Nephron (organoid): ENCODE measurements at regions not wholly inside any gene's neighbourhood (a gene's known extent, or its start where the extent isn't known, plus 50 kb on each side); places are given as distances from the start of the nearest gene placed in this dataset.
"Not testable (repeated sequence)": the region's sequence is repeated elsewhere in the genome, so short reads cannot be mapped to it uniquely, and the experiment has no call there.

Experiments used
- H3K27ac Mint-ChIP-seq, 3 experiments: 2 replicates each; pipeline ENCODE4 v1.8.0; 2020; ENCODE audit warnings: mixed read lengths in 3 of 3, mild to moderate bottlenecking in 2 of 3, moderate library complexity in 1 of 3
- H3K27me3 Mint-ChIP-seq: 2 replicates; pipeline ENCODE4 v1.8.0; 2021; ENCODE audit warnings: low read depth, mild to moderate bottlenecking, moderate library complexity, mixed read lengths
- H3K36me3 Mint-ChIP-seq: 2 replicates; pipeline ENCODE4 v1.8.0; 2020; ENCODE audit warnings: low read depth, mixed read lengths
- H3K4me1 Mint-ChIP-seq: 2 replicates; pipeline ENCODE4 v1.8.0; 2020; ENCODE audit warnings: mixed read lengths
- H3K4me3 Mint-ChIP-seq, 3 experiments: 2 replicates each; pipeline ENCODE4 v1.8.0; 2020; ENCODE audit warnings: mild to moderate bottlenecking in 3 of 3, mixed read lengths in 3 of 3, moderate library complexity in 2 of 3
- H3K9me3 Mint-ChIP-seq: 2 replicates; pipeline ENCODE4 v1.8.0; 2020; ENCODE audit warnings: mixed read lengths
- CTCF ChIP-seq, 3 experiments: fragments of 200-600 bp; sonication (generic); IDR thresholded peaks; one replicate each; pipeline ENCODE4 v1.5.0; 2021; ENCODE audit warnings: antibody characterized with exemption in 3 of 3; ENCODE audit not compliant: unreplicated experiment in 3 of 3

DNA sequence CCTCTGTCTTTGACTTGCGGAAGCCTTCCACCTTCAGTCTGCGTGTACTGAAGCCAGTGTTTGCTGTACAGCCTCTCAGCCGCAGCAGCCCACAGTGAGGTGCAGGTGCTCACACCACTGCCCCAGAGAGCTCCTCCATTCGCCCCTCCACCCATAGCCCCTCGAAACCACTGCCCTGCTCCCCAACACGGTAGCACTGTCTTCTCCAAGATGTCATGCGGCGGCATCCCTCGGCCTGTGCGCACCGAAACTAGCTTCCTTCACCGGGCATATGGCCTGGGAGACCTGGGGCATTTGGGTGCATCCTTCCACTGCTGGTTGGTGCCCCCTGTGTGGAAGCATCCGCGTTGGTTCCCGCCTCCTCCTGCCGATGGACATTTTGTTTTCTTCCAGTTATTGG, 86.8 kb upstream of the LPCAT1 start:
- not testable (repeated sequence) for H3K9me3 Mint-ChIP-seq, H3K27ac Mint-ChIP-seq, H3K27me3 Mint-ChIP-seq, H3K4me1 Mint-ChIP-seq, H3K4me3 Mint-ChIP-seq
- peaks cover 32% of the 10 kb centered on the region for H3K36me3 Mint-ChIP-seq

DNA sequence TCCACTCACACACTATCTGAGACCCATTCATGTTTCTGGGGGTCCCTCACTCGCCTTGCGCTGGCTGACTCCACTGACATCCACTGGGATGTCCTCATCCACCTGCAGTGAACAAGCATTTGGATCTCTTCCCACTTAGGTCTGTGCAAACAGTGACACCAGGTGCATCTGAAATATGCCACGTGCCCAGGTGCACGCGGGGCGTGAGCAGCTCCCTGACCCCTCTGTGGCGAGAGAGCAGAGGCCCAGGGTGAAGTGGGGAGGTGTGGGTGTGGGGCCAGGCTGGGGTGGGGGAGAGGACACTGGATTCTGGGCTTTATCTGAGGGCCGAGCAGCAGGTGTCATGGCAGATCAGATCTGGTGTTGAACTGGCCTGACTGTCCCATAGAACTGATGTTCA, 85.4 kb upstream of the LPCAT1 start:
- H3K9me3 Mint-ChIP-seq, H3K27me3 Mint-ChIP-seq, H3K4me1 Mint-ChIP-seq, H3K27ac Mint-ChIP-seq, H3K4me3 Mint-ChIP-seq: not testable (repeated sequence)
- H3K36me3 Mint-ChIP-seq, result peaks cover 30% of the 10 kb centered on the region

- H3K9me3 Mint-ChIP-seq, H3K4me1 Mint-ChIP-seq, H3K27me3 Mint-ChIP-seq, H3K4me3 Mint-ChIP-seq, H3K27ac Mint-ChIP-seq: not testable (repeated sequence)
- peaks cover 26% of the 10 kb centered on the region for H3K36me3 Mint-ChIP-seq
These were observed 84.6 kb upstream of the LPCAT1 start for GRCh38 chr5:1608336-1608735.

DNA sequence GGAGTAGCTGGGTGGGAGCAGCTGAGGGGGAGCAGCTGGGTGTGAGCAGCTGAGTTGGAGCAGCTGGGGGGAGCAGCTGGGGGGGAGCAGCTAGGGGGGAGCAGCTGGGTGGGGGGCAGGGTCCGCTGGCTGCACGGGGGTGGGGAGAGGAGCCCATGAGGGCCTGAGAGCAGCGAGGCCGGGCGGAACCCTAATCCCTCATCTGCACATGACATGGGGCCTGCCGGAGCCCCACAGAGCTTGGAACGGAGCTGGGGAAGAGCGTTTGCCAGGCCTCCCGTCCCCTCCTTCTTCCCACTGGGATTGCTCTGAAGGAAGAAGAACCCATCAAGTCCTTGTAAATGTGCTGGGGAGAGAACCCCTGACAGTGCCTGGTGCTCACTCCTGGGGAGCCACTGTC, 83.2 kb upstream of the LPCAT1 start:
- H3K9me3 Mint-ChIP-seq, H3K27me3 Mint-ChIP-seq: not testable (repeated sequence)
- peaks cover 21% of the 10 kb centered on the region for H3K36me3 Mint-ChIP-seq

GRCh38 chr5:1603916-1604315, 80.2 kb upstream of the LPCAT1 start:
- not testable (repeated sequence) for H3K4me1 Mint-ChIP-seq, H3K9me3 Mint-ChIP-seq, H3K27me3 Mint-ChIP-seq, H3K27ac Mint-ChIP-seq, H3K4me3 Mint-ChIP-seq
- H3K36me3 Mint-ChIP-seq, result peaks cover 12% of the 10 kb centered on the region

More for the DNA sequence above, 83.2 kb upstream of the LPCAT1 start:
- H3K4me1 Mint-ChIP-seq, H3K27ac Mint-ChIP-seq, H3K4me3 Mint-ChIP-seq: not testable (repeated sequence)

GRCh38 chr5:1601565-1601964, 77.8 kb upstream of the LPCAT1 start:
- H3K4me1 Mint-ChIP-seq, H3K4me3 Mint-ChIP-seq, H3K27ac Mint-ChIP-seq, H3K27me3 Mint-ChIP-seq, H3K9me3 Mint-ChIP-seq: not testable (repeated sequence)
- peaks cover 11% of the 10 kb centered on the region for H3K36me3 Mint-ChIP-seq

DNA sequence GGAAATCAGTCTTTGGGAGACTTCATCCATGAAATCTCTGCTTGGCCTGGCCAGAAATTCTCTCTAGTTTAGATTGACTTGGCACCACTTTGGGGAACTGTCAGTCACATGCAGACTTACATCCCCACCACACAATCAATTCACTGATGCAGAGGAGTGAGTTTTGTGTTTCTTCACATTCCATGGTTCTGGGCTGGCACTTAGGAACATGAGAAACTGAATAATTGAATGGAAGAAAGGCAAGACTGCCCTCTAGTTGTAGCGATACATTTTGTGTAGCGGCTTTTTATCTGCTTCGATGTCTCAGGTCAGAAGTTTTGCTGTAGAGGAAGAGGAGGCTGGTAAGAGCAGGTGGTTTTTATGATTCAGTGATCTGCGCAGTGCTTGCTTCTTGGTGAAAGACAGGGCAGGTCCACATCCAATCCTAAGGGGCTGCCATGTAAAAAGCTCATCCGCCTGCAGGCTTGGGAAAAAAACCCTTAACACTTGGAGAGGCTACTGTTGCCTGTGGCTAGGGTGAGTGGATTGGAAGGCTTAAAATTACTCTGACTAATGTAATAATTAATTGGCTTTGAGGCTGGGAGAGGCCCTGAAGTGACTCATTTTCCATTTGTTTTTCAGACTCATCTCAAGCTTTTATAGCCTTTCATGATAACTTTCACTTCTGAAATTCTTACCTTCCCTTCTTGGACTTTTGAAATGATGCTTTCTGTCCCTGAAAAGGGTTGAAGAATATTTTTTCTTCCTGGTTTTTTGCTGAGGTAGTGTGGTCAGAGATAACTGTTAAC, 75.4 kb upstream of the LPCAT1 start:
- not testable (repeated sequence) for H3K27me3 Mint-ChIP-seq, H3K4me3 Mint-ChIP-seq, H3K9me3 Mint-ChIP-seq, H3K4me1 Mint-ChIP-seq
- Mint-ChIP-seq H3K36me3 (peaks cover 11% of the 10 kb centered on the region), H3K27ac (peak overlapping the region; percentile 26 to 81 (median 35))
- peak in 1 of 3 experiments; percentile 39 for TF ChIP-seq CTCF (IDR thresholded peaks at IDR 0.05; ENCODE audit: unreplicated experiment in 3 of 3)

DNA sequence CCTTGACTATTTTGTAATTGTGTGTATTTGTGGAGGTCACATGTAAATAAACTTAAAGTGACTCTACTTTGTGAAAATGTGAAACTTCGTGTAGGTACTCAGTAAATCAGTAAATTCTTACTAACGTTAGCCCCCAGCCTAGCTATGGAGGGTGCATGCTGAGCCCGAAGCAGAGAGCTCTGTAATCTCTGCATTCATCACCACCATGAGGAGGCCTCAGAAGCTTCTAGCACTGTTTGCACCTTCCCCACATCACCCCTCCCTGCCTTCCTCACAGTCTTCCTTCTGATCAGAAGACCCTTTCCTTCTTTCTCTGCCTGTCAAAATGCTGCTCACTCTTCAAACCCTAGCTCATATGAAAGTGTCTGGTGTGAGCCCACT, 73.3 kb upstream of the LPCAT1 start:
- H3K9me3 Mint-ChIP-seq, H3K4me1 Mint-ChIP-seq, H3K27me3 Mint-ChIP-seq: not testable (repeated sequence)
- peak overlapping the region in 2 of 3 experiments; percentile 24 to 70 for H3K27ac Mint-ChIP-seq
- peak overlapping the region in 1 of 3 experiments; percentile 50 for H3K4me3 Mint-ChIP-seq
- H3K36me3 Mint-ChIP-seq, result peaks cover 14% of the 10 kb centered on the region

GRCh38 chr5:1596462-1597092, 72.8 kb upstream of the LPCAT1 start:
- peak overlapping the region in 2 of 3 experiments; percentile 5 to 50 for H3K4me3 Mint-ChIP-seq
- not testable (repeated sequence) for H3K9me3 Mint-ChIP-seq, H3K27me3 Mint-ChIP-seq, H3K4me1 Mint-ChIP-seq
- H3K27ac Mint-ChIP-seq, result peak overlapping the region in 2 of 3 experiments; percentile 24 to 70
- peaks cover 19% of the 10 kb centered on the region for H3K36me3 Mint-ChIP-seq

DNA sequence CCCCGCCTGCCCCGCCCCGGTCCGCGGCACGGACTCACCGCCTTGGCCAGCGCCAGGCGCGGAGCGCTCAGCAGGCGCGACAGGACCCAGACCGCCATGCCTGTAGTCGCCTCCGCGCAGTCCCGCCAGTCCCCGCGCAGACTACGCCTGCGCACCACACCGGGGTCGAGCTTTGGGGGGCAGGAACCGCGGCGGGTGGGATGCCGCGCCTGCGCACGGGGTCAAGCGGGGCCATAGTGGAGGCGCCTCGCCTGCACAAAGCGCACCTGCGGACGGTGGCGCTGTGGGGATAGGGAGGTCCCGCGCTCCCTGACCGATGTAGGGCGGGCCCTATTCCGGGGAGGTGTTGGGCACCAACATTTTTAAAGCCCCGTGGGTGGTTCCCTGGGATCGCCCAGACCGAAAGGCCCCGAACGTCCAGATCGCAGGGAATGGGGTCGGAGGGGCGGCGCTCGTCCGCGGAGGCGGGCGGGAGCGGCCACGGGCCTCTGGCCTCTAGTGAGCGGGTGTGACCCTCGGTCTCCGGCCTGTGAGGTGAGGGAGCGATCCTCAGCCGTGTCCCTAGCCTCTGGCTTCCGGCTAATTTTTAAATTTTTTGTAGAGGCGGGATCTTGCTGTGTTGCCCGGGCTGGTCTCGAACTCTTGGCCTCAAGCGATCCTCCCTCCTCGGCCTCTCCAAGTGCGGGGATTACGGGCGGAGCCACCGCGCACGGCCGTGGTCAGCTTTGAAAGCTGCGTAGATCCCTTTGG, 70.8 kb upstream of the LPCAT1 start:
- peak overlapping the region in 1 of 3 experiments; percentile 37 for H3K27ac Mint-ChIP-seq
- peak; percentile 29 to 54 (median 43) for TF ChIP-seq CTCF (IDR thresholded peaks at IDR 0.05; ENCODE audit: unreplicated experiment in 3 of 3)
- peak overlapping the region; percentile 83 to 85 (median 84) for H3K4me3 Mint-ChIP-seq
- H3K36me3 Mint-ChIP-seq, result peaks cover 20% of the 10 kb centered on the region
- no peaks in the 10 kb centered on the region for H3K9me3 Mint-ChIP-seq
- no peaks in the 10 kb centered on the region for H3K27me3 Mint-ChIP-seq
- peaks cover 8% of the 10 kb centered on the region for H3K4me1 Mint-ChIP-seq
